K562 (cell line): ENCODE measurements at regions not wholly inside any gene's neighbourhood (a gene's known extent, or its start where the extent isn't known, plus 50 kb on each side); places are given as distances from the start of the nearest gene placed in this dataset.

Experiments used
- POLR2A ChIP-seq: fragments of 450-650 bp; conservative IDR thresholded peaks from 2 replicates; pipeline ENCODE4 v1.6.1; 2016
- ZC3H8 ChIP-seq: fragments of 450-650 bp; IDR thresholded peaks from 2 replicates; pipeline ENCODE4 v1.6.1; 2017
- ZMIZ1 ChIP-seq, 2 experiments: fragments of 150-350 bp in 1 of 2; IDR thresholded peaks; 2 replicates each; pipeline ENCODE4 v1.6.1; 2012 to 2016; ENCODE audit warnings: low read depth in 2 of 2, low read length in 2 of 2, mild to moderate bottlenecking in 1 of 2, moderate library complexity in 1 of 2

GRCh38 chr13:61495648-61496047 lies 80.0 kb upstream of the PCDH20 start:
- TF ChIP-seq ZC3H8 = no peak
- no peak for TF ChIP-seq ZMIZ1 (IDR thresholded peaks at IDR 0.05; ENCODE audit: low read depth in 2 of 2, low read length in 2 of 2)
- TF ChIP-seq POLR2A = no peak
